Caco-2 (cell line): ENCODE measurements at regions not wholly inside any gene's neighbourhood (a gene's known extent, or its start where the extent isn't known, plus 50 kb on each side); places are given as distances from the start of the nearest gene placed in this dataset.

Experiments used
- BruUV-seq: library from RNA; stranded (reverse); fragments of 400-500 nt; replicated peaks from 2 replicates; lab custom pipeline; 2021; lab: Mats Ljungman, UMichigan
- CTCF ChIA-PET: fragments of 300-600 bp; sonication (Branson Sonifier 250); formaldehyde crosslinking; loops from one replicate; lab custom pipeline; 2022; ENCODE audit warnings: antibody characterized with exemption; lab: Charles Lee
- POLR2A ChIA-PET: fragments of 300-600 bp; sonication (Branson Sonifier 250); formaldehyde crosslinking; loops from one replicate; lab custom pipeline; 2022; ENCODE audit warnings: antibody characterized with exemption; lab: Charles Lee
- DNase-seq, 2 experiments: peaks; one replicate each; pipeline versions ENCODE4 v3.0.0 to v3.0.0-alpha.2; 2020 to 2022
- H3K27me3 ChIP-seq: replicated peaks from 2 replicates; pipeline ENCODE4 v1.6.0; 2011; ENCODE audit warnings: low read length; ENCODE audit not compliant: control insufficient read depth, insufficient read depth
- H3K36me3 ChIP-seq: 2 replicates; pipeline ENCODE4 v1.5.1; 2011; ENCODE audit warnings: low read length; ENCODE audit not compliant: control insufficient read depth, insufficient read depth
- H3K4me1 ChIP-seq: fragments of 250-450 bp; sonication (Bioruptor Pico); 2 replicates; pipeline ENCODE4 v1.5.1; 2020; ENCODE audit warnings: mild to moderate bottlenecking
- H3K4me3 ChIP-seq: 2 replicates; pipeline ENCODE4 v1.5.1; 2011; ENCODE audit warnings: low read depth, mild to moderate bottlenecking, control low read depth, low read length
- H3K9me3 ChIP-seq: fragments of 250-450 bp; sonication (Bioruptor Pico); 2 replicates; pipeline ENCODE4 v1.5.1; 2020; ENCODE audit warnings: mild to moderate bottlenecking, moderate library complexity
- H3K27ac Mint-ChIP-seq: one replicate; pipeline ENCODE4 v1.8.0; 2022; ENCODE audit warnings: mixed read lengths; ENCODE audit not compliant: unreplicated experiment
- H3K27me3 Mint-ChIP-seq: one replicate; pipeline ENCODE4 v1.8.0; 2022; ENCODE audit warnings: mixed read lengths; ENCODE audit not compliant: insufficient read depth, unreplicated experiment
- H3K36me3 Mint-ChIP-seq: one replicate; pipeline ENCODE4 v1.8.0; 2022; ENCODE audit warnings: mild to moderate bottlenecking, mixed read lengths; ENCODE audit not compliant: insufficient read depth, unreplicated experiment
- H3K4me1 Mint-ChIP-seq: one replicate; pipeline ENCODE4 v1.8.0; 2022; ENCODE audit warnings: low read depth, mixed read lengths; ENCODE audit not compliant: unreplicated experiment
- H3K4me3 Mint-ChIP-seq: one replicate; pipeline ENCODE4 v1.8.0; 2022; ENCODE audit warnings: mild to moderate bottlenecking, moderate library complexity, mixed read lengths; ENCODE audit not compliant: unreplicated experiment
- H3K9me3 Mint-ChIP-seq: one replicate; pipeline ENCODE4 v1.8.0; 2022; ENCODE audit warnings: mixed read lengths; ENCODE audit not compliant: unreplicated experiment
- CTCF ChIP-seq, 2 experiments: fragments of 200-600 bp in 1 of 2; IDR thresholded peaks; 1 replicate in 1 of 2; 2 replicates in 1 of 2; pipeline versions ENCODE4 v1.5.1 to v1.8.0; 2011 to 2022; ENCODE audit warnings: antibody characterized with exemption in 1 of 2, control low read depth in 1 of 2, inconsistent platforms in 1 of 2, low read depth in 1 of 2, low read length in 1 of 2, mild to moderate bottlenecking in 1 of 2, moderate library complexity in 1 of 2; ENCODE audit not compliant: insufficient read depth in 1 of 2, severe bottlenecking in 1 of 2, unreplicated experiment in 1 of 2
- intact Hi-C: fragments of 100-400 bp; cut with micrococcal nuclease; formaldehyde crosslinking; loops from one replicate; pipeline ENCODE4 v1.10.0; 2022; ENCODE audit not compliant: unreplicated experiment

GRCh38 chr4:126215759-126216158 is 901.0 kb downstream of the FAT4 start:
- Mint-ChIP-seq H3K9me3 (no peaks in the 10 kb centered on the region), H3K36me3 (no peaks in the 10 kb centered on the region), H3K4me1 (no peaks in the 10 kb centered on the region), H3K4me3 (no peak overlapping the region), H3K27me3 (no peaks in the 10 kb centered on the region), H3K27ac (no peak overlapping the region)
- CTCF ChIA-PET, result no interaction called here
- no peak for TF ChIP-seq CTCF (IDR thresholded peaks at IDR 0.05; ENCODE audit: insufficient read depth in 1 of 2, low read depth in 1 of 2, low read length in 1 of 2, severe bottlenecking in 1 of 2, unreplicated experiment in 1 of 2)
- DNase-seq, result no peak
- Histone ChIP-seq H3K4me3 (no peak overlapping the region), H3K9me3 (no peaks in the 10 kb centered on the region), H3K4me1 (no peaks in the 10 kb centered on the region), H3K27me3 (no peaks in the 10 kb centered on the region), H3K36me3 (no peaks in the 10 kb centered on the region)
- intact Hi-C loops, result no loop called here
- POLR2A ChIA-PET, result no interaction called here
- BruUV-seq, result no TSS peak

GRCh38 chr4:126216611-126217010 is 901.9 kb downstream of the FAT4 start:
- TF ChIP-seq CTCF (IDR thresholded peaks at IDR 0.05; ENCODE audit: insufficient read depth in 1 of 2, low read depth in 1 of 2, low read length in 1 of 2, severe bottlenecking in 1 of 2, unreplicated experiment in 1 of 2), result no peak
- no peaks in the 10 kb centered on the region for H3K36me3 ChIP-seq
- intact Hi-C loops, result no loop called here
- no peak overlapping the region for H3K4me3 ChIP-seq
- POLR2A ChIA-PET, result no interaction called here
- Mint-ChIP-seq H3K27ac (no peak overlapping the region), H3K4me3 (no peak overlapping the region), H3K36me3 (no peaks in the 10 kb centered on the region), H3K4me1 (no peaks in the 10 kb centered on the region), H3K9me3 (no peaks in the 10 kb centered on the region), H3K27me3 (no peaks in the 10 kb centered on the region)
- no peaks in the 10 kb centered on the region for H3K27me3 ChIP-seq
- no peaks in the 10 kb centered on the region for H3K9me3 ChIP-seq
- CTCF ChIA-PET, result no interaction called here
- no peak for DNase-seq
- BruUV-seq, result no TSS peak
- no peaks in the 10 kb centered on the region for H3K4me1 ChIP-seq

- no peak for DNase-seq
- H3K27ac Mint-ChIP-seq, result no peak overlapping the region
- Histone ChIP-seq H3K4me1 (no peaks in the 10 kb centered on the region), H3K9me3 (no peaks in the 10 kb centered on the region), H3K36me3 (no peaks in the 10 kb centered on the region), H3K27me3 (no peaks in the 10 kb centered on the region), H3K4me3 (no peak overlapping the region)
- H3K27me3 Mint-ChIP-seq, result no peaks in the 10 kb centered on the region
- TF ChIP-seq CTCF (IDR thresholded peaks at IDR 0.05; ENCODE audit: insufficient read depth in 1 of 2, low read depth in 1 of 2, low read length in 1 of 2, severe bottlenecking in 1 of 2, unreplicated experiment in 1 of 2), result no peak
- ChIA-PET CTCF (no interaction called here), POLR2A (no interaction called here)
- H3K9me3 Mint-ChIP-seq, result no peaks in the 10 kb centered on the region
- no peak overlapping the region for H3K4me3 Mint-ChIP-seq
- no TSS peak for BruUV-seq
- H3K4me1 Mint-ChIP-seq, result no peaks in the 10 kb centered on the region
- no peaks in the 10 kb centered on the region for H3K36me3 Mint-ChIP-seq
- intact Hi-C loops, result no loop called here
Measured at GRCh38 chr4:126221282-126221681, 906.5 kb downstream of the FAT4 start.
